ENCODE measurements at regions not wholly inside any gene's neighbourhood (a gene's known extent, or its start where the extent isn't known, plus 50 kb on each side); places are given as distances from the start of the nearest gene placed in this dataset.

DNA sequence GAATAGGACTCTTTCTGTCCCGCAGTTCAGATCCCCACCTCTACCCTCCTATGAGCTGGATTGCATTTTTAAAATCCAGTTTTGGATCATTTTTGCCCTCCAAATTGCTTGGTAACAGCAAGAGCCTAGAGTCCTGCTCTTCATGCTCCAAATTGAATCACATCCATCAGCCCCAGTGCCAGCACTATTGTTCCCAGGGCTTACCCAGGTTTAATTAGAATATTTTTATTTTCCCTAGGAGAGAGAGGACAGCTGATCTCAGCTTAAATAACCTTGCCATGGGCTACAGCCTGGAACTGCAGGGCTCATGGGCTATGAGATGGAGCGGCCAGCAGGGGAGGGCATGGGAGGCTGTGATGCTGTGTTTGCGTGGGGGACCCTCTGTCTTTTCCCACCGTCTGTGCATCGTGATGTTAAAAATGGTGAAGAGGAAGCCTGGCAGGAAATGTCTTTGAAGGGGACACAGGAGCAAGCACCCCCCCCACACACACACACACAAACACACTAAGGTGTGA lies 59.4 kb upstream of the WSCD2 start:
- Histone ChIP-seq H3K36me3 (ENCODE audit: control insufficient read depth, low read length) (no peaks in the 10 kb centered on the region), H3K9me2 (replicated peaks; ENCODE audit: control insufficient read depth, low read length) (no peaks in the 10 kb centered on the region)

DNA sequence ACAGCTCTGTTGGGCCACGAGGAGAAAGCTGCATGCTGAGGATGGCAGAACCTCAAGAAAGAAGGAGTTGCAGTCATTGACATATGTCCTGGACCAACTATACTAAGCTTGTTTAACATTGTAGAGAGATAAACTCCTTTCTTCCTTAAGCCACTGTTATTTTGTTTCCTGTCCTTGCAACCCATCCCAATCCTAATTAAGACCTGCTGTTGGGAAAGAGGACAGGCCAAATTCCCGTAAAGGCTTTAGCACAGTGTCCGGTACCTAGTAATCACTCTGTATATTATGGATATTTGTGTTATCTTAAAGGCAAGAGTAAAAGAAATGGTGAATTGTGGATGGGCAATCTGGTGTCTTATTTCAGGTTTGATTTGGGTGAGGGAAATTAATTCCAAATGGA lies 53.5 kb upstream of the WSCD2 start:
- Histone ChIP-seq H3K27me3 (ENCODE audit: control insufficient read depth, low read length) (no peaks in the 10 kb centered on the region), H3K36me3 (ENCODE audit: control insufficient read depth, low read length) (no peaks in the 10 kb centered on the region), H3K9me2 (replicated peaks; ENCODE audit: control insufficient read depth, low read length) (no peaks in the 10 kb centered on the region), H3K27ac (ENCODE audit: low read depth, low read length) (no peak overlapping the region), H3K4me3 (ENCODE audit: low read length) (no peak overlapping the region), H3K9me3 (ENCODE audit: control insufficient read depth, insufficient read depth, low read length) (no peaks in the 10 kb centered on the region), H3K4me1 (ENCODE audit: control insufficient read depth, low read length) (no peaks in the 10 kb centered on the region), H3K79me2 (ENCODE audit: control insufficient read depth, low read length) (no peaks in the 10 kb centered on the region), H3F3A (ENCODE audit: control insufficient read depth, insufficient read depth) (no peaks in the 10 kb centered on the region), H3K4me2 (ENCODE audit: low read length) (no peak overlapping the region), H4K20me1 (ENCODE audit: control insufficient read depth, insufficient read depth, low read depth, low read length) (no peaks in the 10 kb centered on the region)
- TF ChIP-seq, protein P1, sequence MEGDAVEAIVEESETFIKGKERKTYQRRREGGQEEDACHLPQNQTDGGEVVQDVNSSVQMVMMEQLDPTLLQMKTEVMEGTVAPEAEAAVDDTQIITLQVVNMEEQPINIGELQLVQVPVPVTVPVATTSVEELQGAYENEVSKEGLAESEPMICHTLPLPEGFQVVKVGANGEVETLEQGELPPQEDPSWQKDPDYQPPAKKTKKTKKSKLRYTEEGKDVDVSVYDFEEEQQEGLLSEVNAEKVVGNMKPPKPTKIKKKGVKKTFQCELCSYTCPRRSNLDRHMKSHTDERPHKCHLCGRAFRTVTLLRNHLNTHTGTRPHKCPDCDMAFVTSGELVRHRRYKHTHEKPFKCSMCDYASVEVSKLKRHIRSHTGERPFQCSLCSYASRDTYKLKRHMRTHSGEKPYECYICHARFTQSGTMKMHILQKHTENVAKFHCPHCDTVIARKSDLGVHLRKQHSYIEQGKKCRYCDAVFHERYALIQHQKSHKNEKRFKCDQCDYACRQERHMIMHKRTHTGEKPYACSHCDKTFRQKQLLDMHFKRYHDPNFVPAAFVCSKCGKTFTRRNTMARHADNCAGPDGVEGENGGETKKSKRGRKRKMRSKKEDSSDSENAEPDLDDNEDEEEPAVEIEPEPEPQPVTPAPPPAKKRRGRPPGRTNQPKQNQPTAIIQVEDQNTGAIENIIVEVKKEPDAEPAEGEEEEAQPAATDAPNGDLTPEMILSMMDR (IDR thresholded peaks at IDR 0.05; ENCODE audit: low read depth, low read length, poor library complexity, severe bottlenecking): no peak
- TF ChIP-seq EZH2phosphoT487 (IDR thresholded peaks at IDR 0.05; ENCODE audit: borderline replicate concordance, low read length): no peak

More for the DNA sequence above, 59.4 kb upstream of the WSCD2 start:
- Histone ChIP-seq H3K4me2 (ENCODE audit: low read length) (no peak overlapping the region), H3K4me1 (ENCODE audit: control insufficient read depth, low read length) (no peaks in the 10 kb centered on the region), H3K4me3 (ENCODE audit: low read length) (no peak overlapping the region), H4K20me1 (ENCODE audit: control insufficient read depth, insufficient read depth, low read depth, low read length) (no peaks in the 10 kb centered on the region), H3F3A (ENCODE audit: control insufficient read depth, insufficient read depth) (no peaks in the 10 kb centered on the region), H3K9me3 (ENCODE audit: control insufficient read depth, insufficient read depth, low read length) (no peaks in the 10 kb centered on the region), H3K27me3 (ENCODE audit: control insufficient read depth, low read length) (no peaks in the 10 kb centered on the region), H3K79me2 (ENCODE audit: control insufficient read depth, low read length) (no peaks in the 10 kb centered on the region), H3K27ac (ENCODE audit: low read depth, low read length) (no peak overlapping the region)
- TF ChIP-seq, protein P1 (IDR thresholded peaks at IDR 0.05; ENCODE audit: low read depth, low read length, poor library complexity, severe bottlenecking): no peak
- TF ChIP-seq EZH2phosphoT487 (IDR thresholded peaks at IDR 0.05; ENCODE audit: borderline replicate concordance, low read length): no peak

DNA sequence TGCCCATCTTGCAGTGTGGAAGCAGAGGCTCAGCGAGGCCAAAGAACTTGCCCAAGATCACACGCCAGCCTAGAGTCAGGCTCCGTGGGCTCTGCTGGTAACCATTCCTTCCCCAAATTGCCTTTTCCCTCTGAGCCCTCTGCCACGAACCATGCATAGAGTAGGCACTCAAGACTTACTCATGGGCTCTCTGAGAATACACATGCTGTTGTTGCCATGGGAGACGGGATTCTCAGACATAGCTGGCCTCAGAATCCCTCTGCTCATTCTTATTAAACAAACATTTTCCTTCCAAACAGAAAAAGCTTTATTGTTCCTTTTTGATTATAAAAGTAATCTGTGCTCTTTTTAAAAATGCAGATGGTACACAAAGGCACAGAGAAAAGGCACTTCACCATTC lies 52.5 kb upstream of the WSCD2 start:
- Histone ChIP-seq H3K36me3 (ENCODE audit: control insufficient read depth, low read length) (no peaks in the 10 kb centered on the region), H3K9me3 (ENCODE audit: control insufficient read depth, insufficient read depth, low read length) (no peaks in the 10 kb centered on the region), H3K27ac (ENCODE audit: low read depth, low read length) (no peak overlapping the region), H3K27me3 (ENCODE audit: control insufficient read depth, low read length) (no peaks in the 10 kb centered on the region), H3K4me1 (ENCODE audit: control insufficient read depth, low read length) (no peaks in the 10 kb centered on the region), H4K20me1 (ENCODE audit: control insufficient read depth, insufficient read depth, low read depth, low read length) (no peaks in the 10 kb centered on the region), H3K9me2 (replicated peaks; ENCODE audit: control insufficient read depth, low read length) (no peaks in the 10 kb centered on the region), H3K4me3 (ENCODE audit: low read length) (no peak overlapping the region), H3K4me2 (ENCODE audit: low read length) (no peak overlapping the region), H3K79me2 (ENCODE audit: control insufficient read depth, low read length) (no peaks in the 10 kb centered on the region), H3F3A (ENCODE audit: control insufficient read depth, insufficient read depth) (no peaks in the 10 kb centered on the region)
- TF ChIP-seq, protein P1 (IDR thresholded peaks at IDR 0.05; ENCODE audit: low read depth, low read length, poor library complexity, severe bottlenecking): no peak
- TF ChIP-seq EZH2phosphoT487 (IDR thresholded peaks at IDR 0.05; ENCODE audit: borderline replicate concordance, low read length): no peak

Measured in DOHH2 (cell line).